Heart right ventricle (tissue), 16 donors: ENCODE measurements at regions not wholly inside any gene's neighbourhood (a gene's known extent, or its start where the extent isn't known, plus 50 kb on each side); places are given as distances from the start of the nearest gene placed in this dataset.

ENCODE experiments used
- ATAC-seq, 8 donors: fragments of 200-7000 bp; cut with Tn5 transposase; one replicate each; pipeline ENCODE4 v1.9.1; 2020; ENCODE audit warnings: mild to moderate bottlenecking in 8 of 8, moderate library complexity in 8 of 8, moderate number of reproducible peaks in 1 of 8
- DNase-seq, 2 donors: peaks; one replicate each; pipeline ENCODE4 v3.0.0-alpha.2; 2020
- H3K27ac ChIP-seq, 10 donors: fragments of 200-600 bp; sonication (generic) in 2 of 10; one replicate each; pipeline versions ENCODE4 v1.5.0 to v1.8.0; 2020 to 2022; ENCODE audit warnings: mild to moderate bottlenecking in 3 of 10
- H3K27me3 ChIP-seq, 7 donors: fragments of 200-600 bp; one replicate each; pipeline ENCODE4 v1.8.0; 2021 to 2022; ENCODE audit warnings: mild to moderate bottlenecking in 2 of 7
- H3K36me3 ChIP-seq, 9 donors: fragments of 200-600 bp; sonication (generic) in 1 of 9; one replicate each; pipeline versions ENCODE4 v1.5.0 to v1.8.0; 2020 to 2022; ENCODE audit warnings: mild to moderate bottlenecking in 2 of 9
- H3K4me1 ChIP-seq, 9 donors: fragments of 200-600 bp; sonication (generic) in 1 of 9; one replicate each; pipeline versions ENCODE4 v1.5.0 to v1.8.0; 2020 to 2022; ENCODE audit warnings: mild to moderate bottlenecking in 4 of 9
- H3K4me3 ChIP-seq, 10 donors: fragments of 200-600 bp; sonication (generic) in 2 of 10; one replicate each; pipeline versions ENCODE4 v1.5.0 to v1.8.0; 2020 to 2022; ENCODE audit warnings: mild to moderate bottlenecking in 7 of 10, moderate library complexity in 2 of 10
- H3K9me3 ChIP-seq, 11 donors: fragments of 200-600 bp in 10 of 11; sonication (generic) in 2 of 11; one replicate each; pipeline versions ENCODE4 v1.5.0 to v1.8.0; 2013 to 2022; ENCODE audit warnings: mild to moderate bottlenecking in 2 of 11, control low read depth in 1 of 11, moderate library complexity in 1 of 11
- CTCF ChIP-seq, 9 donors: fragments of 200-600 bp; sonication (generic) in 2 of 9; IDR thresholded peaks; one replicate each; pipeline versions ENCODE4 v1.5.0 to v1.8.0; 2021 to 2022; ENCODE audit warnings: antibody characterized with exemption in 9 of 9, mild to moderate bottlenecking in 5 of 9, moderate library complexity in 1 of 9
- WGBS, 2 donors: extraction: QIAGEN DNeasy Blood & Tissue Kit; methylation state at CpG; one replicate each; pipeline ENCODE4 v1.1.7; 2013; ENCODE audit warnings: inconsistent platforms in 1 of 2; 5-methylcytosine and 5-hydroxymethylcytosine counted together
- intact Hi-C, 10 donors: fragments of 100-400 bp; cut with DNase I; formaldehyde crosslinking; loops; one replicate each; pipeline versions ENCODE4 v1.11.1 to v1.14.2; 2022
- donor health status: Arrhythmogenic right ventricular cardiomyopathy.
- donor health status: ischemic (EF 13 %, LVEDD 7.1; RV severe dilation, severe dysfunction).
- donor health status: healthy with polysubstance abuse.
- donor health status: DM: no; HTN: yes; CAD: no.
- donor health status: DM: no; HTN: no; CAD: no.
- donor health status: ischemic (EF 25% LVEDD 6.9; RV normal size, moderate dysfunction).
- donor health status: ischemic (EF 25% LVEDD 5.7; RV mildly dilated, moderate dysfunction).
- donor health status: healthy.
- donor health status: DM: yes; HTN: yes; CAD: no.
- donor health status: Ischemic cardiomyopathy.
- donor health status: ischemic (EF 35%, LVEDD 5.7; RV mildly dilated, moderate dysfunction).
- donor health status: nonischemic (EF 11% LVEDD 7.7; RV severe dilation, severe dysfunction).
- donor health status: DM: yes; HTN: yes; CAD: no.
- donor health status: PGD.
- donor health status: ischemic (EF 29% LVEDD 5.4; RV normal size, mild dysfunction).
- donor health status: nonischemic (EF 23%, LVEDD 6.1; RV moderate dilation, normal function).

GRCh38 chr3:66128623-66129022 lies 89.9 kb upstream of the MAGI1 start:
- Histone ChIP-seq H3K36me3 (no peaks in the 10 kb centered on the region), H3K27me3 (no peaks in the 10 kb centered on the region), H3K27ac (no peak overlapping the region), H3K4me1 (no peaks in the 10 kb centered on the region), H3K4me3 (no peak overlapping the region), H3K9me3 (no peaks in the 10 kb centered on the region)
- intact Hi-C loops, result no loop called here
- ATAC-seq (no peak), DNase-seq (no peak)
- WGBS, 2 donors, result 68 to 74% methylated on average over 1 of the region's 1 CpG
- TF ChIP-seq CTCF (IDR thresholded peaks at IDR 0.05), result no peak

- H3K4me3 ChIP-seq, result no peak overlapping the region
- H3K27me3 ChIP-seq, result no peaks in the 10 kb centered on the region
- no peak for TF ChIP-seq CTCF (IDR thresholded peaks at IDR 0.05)
- H3K36me3 ChIP-seq, result no peaks in the 10 kb centered on the region
- no peak for ATAC-seq
- no peaks in the 10 kb centered on the region for H3K9me3 ChIP-seq
- DNase-seq, result no peak
- intact Hi-C loops, result no loop called here
- H3K4me1 ChIP-seq, result peaks cover 0 to 8% (median 2%) of the 10 kb centered on the region in 9 donors
- 65 to 91% methylated on average over 6 of the region's 6 CpGs for WGBS, 2 donors
- no peak overlapping the region for H3K27ac ChIP-seq
Observed at GRCh38 chr3:66121318-66121717, 82.6 kb upstream of the MAGI1 start.

- intact Hi-C loops, result no loop called here
- H3K27me3 ChIP-seq, result no peaks in the 10 kb centered on the region
- H3K4me1 ChIP-seq, result peaks cover 5 to 23% (median 16%) of the 10 kb centered on the region in 9 donors
- peak overlapping the region in 7 of 10 donors; percentile 39 to 90 (median 78) for H3K27ac ChIP-seq
- WGBS, 2 donors, result 38 to 54% methylated on average over 6 of the region's 6 CpGs
- no peaks in the 10 kb centered on the region for H3K36me3 ChIP-seq
- peak; percentile 17 to 71 for DNase-seq
- no peak for TF ChIP-seq CTCF (IDR thresholded peaks at IDR 0.05)
- no peak overlapping the region for H3K4me3 ChIP-seq
- ATAC-seq, result peak; percentile 85 to 96 (median 94)
- no peaks in the 10 kb centered on the region for H3K9me3 ChIP-seq
Observed at GRCh38 chr3:66115858-66116654, 77.3 kb upstream of the MAGI1 start.

GRCh38 chr3:66113542-66113941 lies 74.8 kb upstream of the MAGI1 start:
- H3K9me3 ChIP-seq, result no peaks in the 10 kb centered on the region
- peaks cover 5 to 28% (median 19%) of the 10 kb centered on the region in 9 donors for H3K4me1 ChIP-seq
- no peaks in the 10 kb centered on the region for H3K27me3 ChIP-seq
- intact Hi-C loops, result no loop called here
- 87 to 94% methylated on average over 1 of the region's 1 CpG for WGBS, 2 donors
- no peak for TF ChIP-seq CTCF (IDR thresholded peaks at IDR 0.05)
- no peak overlapping the region for H3K4me3 ChIP-seq
- DNase-seq (no peak), ATAC-seq (no peak)
- no peaks in the 10 kb centered on the region for H3K36me3 ChIP-seq
- H3K27ac ChIP-seq, result no peak overlapping the region
